HG03378 (cell line): ENCODE measurements at regions not wholly inside any gene's neighbourhood (a gene's known extent, or its start where the extent isn't known, plus 50 kb on each side); places are given as distances from the start of the nearest gene placed in this dataset.
"Not testable (repeated sequence)": the region's sequence is repeated elsewhere in the genome, so short reads cannot be mapped to it uniquely, and the experiment has no call there.

Experiments
- ATAC-seq: cut with Tn5 transposase; IDR thresholded peaks from one replicate; pipeline ENCODE4 v1.9.1; 2021; ENCODE audit warnings: mild to moderate bottlenecking, moderate library complexity; ENCODE audit not compliant: unreplicated experiment

DNA sequence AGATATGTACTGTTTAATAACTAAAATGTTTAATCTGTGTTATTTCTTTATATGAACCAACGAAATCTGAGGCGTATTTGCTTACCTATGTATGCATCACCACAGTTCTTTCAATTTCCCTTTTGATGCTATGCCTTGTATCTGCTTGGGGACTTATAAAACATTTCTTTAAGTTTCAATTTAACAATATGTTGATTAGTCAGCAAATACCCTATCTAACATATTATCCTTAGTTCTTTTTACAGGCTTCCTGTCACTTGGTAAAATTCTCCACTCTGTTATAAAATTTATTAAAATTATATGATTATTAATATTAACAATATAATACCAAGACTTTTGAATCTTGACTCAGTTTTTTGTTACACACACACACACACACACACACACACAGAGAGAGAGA lies 174.3 kb downstream of the CPS1 start:
- no peak for ATAC-seq

DNA sequence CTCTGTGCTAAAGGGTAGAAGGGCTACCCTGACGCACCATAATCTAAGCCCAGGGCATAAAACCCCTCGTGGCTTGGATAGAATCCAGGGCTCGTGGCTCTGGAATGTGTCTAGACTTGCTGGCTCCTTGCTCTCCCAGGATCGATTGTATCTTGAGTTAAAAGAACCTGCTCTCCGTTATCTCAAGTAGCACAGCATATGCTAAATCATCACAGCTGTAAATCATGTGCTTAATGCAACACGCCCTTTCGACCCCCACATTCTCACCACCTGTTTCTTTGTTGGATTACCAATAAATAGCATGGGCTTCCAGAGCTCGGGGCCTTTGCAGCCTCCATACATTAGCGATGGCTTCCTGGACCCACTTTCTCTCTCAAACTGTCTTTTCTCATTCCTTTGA lies 190.4 kb downstream of the CPS1 start:
- ATAC-seq: not testable (repeated sequence)

DNA sequence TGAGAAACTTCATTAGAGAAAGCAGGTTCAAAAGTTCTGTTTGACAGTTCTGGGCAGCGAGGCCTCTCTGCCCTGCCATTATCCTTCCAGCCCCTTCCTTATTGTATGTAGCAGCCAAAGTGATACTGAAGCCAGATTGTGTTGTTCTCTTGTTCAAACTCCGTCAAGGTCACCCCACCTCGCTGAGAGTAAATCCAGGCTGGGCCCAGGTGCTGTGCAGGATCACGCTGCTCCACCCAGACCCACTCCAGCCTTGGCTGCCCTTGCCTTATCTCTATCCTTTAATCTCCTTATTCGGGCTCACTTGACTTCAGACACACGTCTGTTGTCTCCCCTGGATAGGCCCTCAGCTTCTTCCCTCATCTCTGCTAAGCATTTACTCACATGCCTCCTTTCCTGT lies 196.1 kb downstream of the CPS1 start:
- no peak for ATAC-seq

DNA sequence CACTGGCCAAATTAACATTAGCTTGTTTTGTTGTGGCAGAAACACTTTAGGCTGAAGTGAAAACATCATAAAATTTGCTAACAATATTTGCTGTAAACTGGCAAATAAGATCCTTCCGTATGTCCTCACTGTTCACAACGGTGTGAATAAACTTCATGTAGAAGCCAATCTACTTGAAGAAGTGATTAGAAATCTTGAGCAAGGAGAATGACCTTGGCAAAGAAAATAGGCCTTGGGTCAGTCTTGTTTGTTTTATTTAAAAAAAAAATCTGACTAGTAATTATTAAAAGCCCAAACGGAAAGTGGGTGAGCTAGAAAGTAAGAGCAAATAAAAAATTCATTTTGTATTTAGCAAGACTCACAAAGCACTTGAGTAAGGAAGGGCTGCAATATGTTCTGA lies 197.0 kb downstream of the CPS1 start:
- ATAC-seq: no peak

DNA sequence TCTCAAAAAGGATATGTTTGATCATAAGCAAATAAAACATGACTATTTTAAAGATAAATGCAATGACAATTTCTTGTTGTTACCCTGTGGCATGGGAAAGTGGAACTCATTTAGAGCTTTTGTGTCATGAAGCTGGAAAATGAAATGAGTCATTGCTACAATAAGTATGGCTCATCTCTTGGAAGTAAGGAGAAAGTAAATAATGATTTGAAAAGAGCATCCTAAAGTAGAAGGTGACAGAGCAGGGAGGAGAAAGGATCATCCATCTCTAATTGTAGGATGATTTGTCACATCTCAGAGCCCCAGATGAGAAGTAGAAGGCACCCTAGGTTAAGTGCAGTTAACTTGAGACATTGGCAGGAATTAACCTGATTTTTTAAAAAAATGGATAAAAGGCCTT lies 200.5 kb downstream of the CPS1 start:
- ATAC-seq: no peak

DNA sequence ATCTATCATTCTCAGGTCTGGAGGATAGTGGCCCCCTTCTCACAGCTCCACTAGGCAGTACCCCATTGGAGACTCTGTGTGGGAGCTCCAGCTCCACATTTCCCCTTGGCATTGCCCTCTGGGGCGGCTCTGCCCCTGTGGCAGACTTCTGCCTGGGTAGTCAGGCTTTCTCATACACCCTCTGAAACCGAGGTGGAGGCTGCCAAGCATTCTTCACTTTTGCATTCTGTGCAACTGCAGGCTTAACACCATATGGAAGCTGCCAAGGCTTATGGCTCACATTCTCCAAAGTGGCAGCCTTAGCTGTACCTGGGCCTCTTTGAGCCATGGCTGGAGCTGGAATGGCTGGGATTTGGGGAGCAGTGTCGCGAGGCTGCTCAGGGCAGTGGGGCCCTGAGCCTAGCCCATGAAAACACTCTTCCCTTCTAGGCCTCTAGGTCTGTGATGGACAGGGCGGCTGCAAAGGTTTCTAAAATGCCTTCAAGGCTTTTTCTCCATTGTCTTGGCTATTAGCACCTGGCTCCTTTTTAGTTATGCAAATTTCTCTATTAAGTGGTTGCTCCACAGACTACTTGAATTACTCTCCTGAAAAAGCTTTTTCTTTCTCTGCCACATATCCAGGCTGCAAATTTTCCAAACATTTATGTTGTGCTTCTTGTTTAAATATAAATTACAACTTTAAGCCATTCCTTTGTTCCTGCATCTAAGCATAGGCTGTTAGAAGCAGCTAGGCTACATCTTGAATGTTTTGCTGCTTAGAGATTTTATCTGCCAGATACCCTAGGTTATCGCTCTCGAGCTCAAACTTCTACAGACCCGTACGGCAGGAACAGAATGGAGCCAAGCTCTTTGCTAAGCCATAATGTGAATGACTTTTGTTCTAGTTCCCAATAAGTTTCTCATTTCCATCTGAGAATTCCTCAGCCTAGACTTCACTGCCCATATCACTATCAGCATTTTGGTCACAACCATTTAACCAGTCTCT lies 206.5 kb downstream of the CPS1 start:
- ATAC-seq: no peak

DNA sequence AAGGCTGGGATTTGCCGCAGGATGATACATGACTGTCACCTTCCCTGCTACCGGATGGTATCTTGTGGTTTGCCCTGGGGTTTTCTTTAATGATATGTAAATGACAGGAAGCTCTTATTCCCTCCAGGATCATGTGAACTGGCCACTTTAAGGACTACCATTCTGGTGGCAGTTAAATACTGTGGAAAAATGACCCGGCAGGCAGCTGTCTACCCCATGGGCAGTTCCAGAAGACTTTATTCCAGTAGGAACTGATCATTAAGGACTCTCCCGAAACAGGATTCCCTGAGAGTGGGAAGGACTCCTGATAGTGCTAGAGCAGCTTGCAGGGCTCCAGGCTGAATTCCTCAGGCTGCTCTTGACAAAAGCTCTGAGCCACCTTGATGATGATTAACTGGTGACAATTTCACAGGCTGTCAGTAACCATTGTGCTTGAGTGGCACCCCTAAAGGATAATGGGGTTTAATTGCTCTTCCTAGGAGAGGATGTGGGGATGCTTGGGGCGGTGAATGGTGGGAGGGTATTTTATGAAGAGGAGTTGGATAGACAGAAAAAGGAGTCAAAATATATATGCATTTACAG lies 212.0 kb downstream of the CPS1 start:
- ATAC-seq: no peak

DNA sequence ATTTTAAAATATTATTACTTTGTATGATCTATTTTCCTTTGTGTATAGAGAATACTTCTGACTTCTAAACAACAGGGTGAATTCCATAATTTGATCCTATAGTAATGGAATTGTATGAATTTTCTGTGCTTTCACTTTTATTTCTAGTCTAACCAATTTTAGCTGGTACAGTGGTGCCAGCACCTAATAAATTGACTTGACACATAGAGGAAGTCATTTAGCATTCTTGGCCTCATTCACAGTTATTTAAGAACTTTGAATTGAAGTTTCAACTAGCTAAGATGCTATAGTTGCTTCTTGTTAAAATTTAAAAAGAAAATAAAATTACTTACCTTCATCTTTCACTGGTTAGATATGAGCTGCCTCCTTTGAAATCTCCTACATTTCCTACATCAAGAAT lies 220.4 kb downstream of the CPS1 start:
- no peak for ATAC-seq

DNA sequence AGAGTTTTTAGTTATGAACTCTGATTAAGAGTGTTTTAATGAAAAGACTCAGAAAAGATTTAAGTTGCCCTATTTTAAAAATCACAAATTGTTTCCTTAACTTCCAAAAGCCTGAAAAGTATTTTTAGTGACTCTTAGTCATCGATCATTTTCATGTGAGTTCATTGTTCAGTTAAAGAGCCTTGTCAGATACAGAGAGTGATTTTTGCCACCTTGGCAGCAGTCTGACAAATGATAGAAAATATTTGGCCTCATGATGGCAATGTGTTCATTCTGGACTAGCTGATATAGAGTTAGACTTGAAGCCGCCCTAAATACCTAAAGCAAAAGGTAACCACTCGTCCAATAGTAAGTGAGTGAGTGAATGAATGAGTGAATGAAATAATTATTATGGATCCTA lies 225.8 kb downstream of the CPS1 start:
- no peak for ATAC-seq

DNA sequence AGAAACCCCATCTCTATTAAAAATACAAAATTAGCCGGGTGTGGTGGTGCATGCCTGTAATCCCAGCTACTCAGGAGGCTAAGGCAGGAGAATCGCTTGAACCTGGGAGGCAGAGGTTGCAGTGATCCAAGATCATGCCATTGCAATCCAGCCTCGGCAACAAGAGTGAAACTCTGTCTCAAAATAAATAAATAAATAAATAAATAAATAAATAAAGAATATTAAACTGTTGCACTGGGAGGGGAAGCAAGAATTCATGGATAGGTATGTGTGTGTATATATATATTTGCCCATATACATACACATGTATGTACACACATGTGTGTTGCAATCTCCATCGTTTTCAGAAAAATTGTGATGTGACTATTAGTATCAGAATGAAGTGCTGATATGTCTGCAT lies 231.4 kb downstream of the CPS1 start:
- ATAC-seq: not testable (repeated sequence)

DNA sequence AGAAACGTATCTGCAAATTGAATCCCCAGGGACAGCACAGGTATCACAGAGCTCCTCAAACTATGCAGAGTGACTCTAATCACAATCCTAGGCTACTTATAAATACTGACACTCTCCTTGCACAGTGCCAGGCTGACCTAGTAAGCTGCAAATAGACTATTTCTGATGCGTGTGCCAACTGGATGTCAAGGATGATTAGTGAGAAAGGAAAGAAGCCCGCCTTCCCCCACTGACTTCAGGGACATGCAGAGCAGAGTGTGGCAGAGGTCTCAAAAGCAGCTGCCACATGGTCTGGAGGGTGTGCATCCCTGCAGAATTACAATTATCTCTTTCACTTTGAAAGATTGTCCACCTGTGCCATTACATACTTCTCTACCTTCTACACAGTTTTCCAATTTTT lies 235.6 kb downstream of the CPS1 start:
- no peak for ATAC-seq

DNA sequence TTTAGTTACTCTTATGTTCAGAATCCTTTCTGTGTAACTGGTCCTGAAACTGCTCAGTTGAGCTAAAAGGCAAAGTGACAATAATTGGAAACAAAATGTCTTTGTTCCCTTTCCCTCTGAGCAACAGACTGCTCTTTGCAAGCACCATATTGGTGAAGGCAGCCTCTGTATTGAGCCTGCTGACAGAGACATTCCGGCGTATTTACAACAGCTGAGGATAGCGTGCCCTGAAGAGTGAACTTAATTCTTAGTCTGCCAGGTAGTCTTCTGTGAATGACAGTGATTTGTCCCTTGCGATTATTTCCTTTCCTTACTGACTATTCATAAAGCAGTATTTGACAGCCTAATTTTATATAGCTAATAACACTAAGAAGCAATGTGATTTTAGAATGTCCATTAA lies 239.1 kb downstream of the CPS1 start:
- no peak for ATAC-seq

DNA sequence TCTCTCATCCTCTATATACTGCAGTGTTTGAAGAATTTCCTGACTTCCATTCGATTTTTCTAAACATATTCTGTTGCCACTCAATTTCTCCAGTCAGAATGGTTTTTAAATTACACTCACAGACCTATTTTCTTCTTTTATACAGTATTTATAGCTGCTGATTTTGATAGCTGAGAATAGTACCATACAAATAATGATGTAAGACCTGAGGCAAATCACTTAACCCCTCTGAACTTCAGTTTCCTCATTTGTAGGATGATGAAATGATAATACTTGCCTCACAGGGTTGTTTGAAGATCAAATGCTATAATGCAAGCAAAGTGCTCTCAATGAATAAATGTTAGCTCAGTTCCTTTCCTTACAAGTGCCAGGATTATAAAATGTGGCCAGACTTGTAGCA lies 241.8 kb downstream of the CPS1 start:
- no peak for ATAC-seq

DNA sequence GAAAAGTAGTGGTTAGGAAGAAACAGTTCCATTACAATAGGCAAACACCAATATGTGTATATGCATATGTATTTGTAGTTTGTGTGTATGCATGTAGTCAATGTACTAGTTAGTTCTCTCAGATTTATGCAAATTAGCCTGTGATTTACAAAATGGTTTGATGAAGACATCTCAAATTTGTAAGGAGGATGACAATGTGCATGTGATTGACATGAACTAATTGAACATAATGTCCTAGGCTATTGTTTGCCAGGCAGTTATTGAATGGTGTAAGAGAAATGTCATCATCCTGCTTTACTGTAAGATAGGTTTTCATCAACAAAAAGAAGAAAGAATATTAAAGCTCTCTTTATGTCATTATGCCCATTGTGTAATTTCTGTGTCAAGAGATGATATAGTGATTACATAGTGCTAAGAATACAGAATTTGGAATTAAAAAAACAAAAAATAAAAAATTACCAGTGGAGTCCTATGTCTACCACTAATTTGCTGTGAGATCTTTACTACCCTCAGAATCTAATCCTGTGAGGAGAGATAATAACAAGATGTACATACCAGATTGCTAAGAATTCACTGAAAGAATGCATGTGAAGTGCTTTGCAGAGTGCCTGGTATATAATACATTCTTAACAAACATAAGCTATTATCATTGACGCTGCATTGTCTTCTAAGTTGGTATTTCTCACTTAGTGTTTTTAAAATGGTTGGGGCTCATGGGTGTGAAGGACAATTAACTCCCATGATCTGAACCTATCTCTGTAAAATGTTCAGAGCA lies 258.0 kb downstream of the CPS1 start:
- no peak for ATAC-seq

DNA sequence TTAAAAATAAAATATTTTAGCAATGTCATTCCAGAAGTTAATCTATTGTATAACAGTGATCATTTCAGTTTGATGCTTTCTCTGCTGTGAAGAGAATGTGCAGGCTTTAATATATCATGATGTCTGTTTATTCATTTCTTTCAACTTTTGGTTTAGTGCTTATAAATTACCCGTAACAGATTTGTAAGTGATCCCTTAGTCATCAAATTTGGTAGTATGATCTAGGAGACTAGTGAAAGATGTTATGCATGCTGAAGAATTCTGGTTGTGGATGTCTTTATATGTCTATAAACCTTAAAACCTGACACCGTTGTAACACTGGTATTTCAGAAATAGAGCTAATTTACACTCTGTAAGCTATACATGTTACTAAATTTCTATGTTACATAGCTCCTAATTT lies 260.4 kb downstream of the CPS1 start:
- ATAC-seq: no peak

DNA sequence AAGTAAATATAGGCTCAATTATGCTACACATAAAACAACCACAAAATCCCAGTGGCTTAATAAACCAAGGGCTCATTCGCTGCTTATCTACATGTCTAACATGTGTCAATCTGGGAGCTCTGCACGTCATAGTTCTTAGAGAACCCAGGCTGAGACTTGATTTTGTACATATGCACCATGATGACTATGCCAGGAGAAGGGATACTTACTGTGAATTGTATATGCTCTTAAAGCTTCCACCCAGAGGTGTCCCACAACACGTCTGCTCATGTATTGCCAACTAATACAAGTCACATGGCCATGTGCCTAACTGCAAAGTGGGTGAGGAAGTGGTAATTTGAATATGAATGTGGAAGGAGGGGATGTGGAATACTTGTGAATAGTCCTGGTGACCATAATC lies 262.1 kb downstream of the CPS1 start:
- no peak for ATAC-seq

DNA sequence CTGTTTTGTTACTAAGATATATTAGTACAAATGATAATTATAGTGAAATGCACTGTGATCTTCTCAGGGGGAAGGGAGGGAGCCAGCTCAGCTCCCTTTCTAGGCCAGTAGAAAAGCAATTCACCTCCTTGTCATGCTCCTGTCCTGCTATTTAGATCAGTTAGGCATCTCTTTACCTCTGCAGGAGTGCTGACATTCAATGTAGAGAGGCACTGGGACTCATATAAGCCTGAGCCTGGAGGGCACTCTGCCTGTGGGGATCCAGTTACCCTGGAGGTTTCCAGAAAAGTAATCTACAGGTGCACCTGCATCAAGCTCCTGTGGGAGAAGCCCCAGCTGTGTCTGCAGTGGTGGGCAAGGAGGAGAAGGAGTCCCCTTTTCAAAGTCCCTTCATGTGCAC lies 277.0 kb downstream of the CPS1 start:
- no peak for ATAC-seq

DNA sequence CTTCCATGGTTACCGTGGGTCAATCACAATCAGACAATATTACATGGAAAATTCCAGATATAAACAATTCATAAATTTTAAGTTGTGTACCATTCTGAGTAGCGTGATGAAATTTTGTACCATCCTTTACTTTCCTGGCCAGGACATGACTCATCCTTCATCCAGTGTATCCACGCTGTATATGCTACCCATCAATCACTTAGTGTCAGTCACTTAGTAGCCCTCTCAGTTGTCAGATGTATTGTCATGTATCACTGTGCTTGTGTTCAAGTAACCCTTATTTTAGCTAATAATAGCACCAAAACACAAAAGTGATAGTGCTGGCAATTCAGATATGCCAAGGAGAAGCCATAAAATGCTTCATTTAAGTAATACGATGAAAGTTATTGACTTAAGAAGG lies 282.6 kb downstream of the CPS1 start:
- no peak for ATAC-seq

DNA sequence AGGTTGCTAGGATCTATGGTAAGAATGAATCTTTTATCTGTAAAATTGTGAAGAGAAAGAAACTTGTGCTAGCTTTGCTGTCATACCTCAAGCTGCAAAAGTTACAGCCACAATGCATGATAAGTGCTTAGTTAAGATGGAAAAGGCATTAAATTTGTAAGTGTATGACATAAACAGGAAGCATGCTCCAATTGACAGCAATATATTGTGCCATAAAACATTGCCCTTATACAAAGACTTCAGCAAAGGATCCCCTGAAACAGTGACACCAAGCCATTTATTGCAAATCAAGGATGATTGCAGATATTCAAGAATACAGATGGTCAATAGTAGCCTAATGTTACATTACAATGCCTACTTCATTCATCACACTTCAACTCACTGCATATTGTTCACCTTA lies 283.1 kb downstream of the CPS1 start:
- ATAC-seq: no peak

DNA sequence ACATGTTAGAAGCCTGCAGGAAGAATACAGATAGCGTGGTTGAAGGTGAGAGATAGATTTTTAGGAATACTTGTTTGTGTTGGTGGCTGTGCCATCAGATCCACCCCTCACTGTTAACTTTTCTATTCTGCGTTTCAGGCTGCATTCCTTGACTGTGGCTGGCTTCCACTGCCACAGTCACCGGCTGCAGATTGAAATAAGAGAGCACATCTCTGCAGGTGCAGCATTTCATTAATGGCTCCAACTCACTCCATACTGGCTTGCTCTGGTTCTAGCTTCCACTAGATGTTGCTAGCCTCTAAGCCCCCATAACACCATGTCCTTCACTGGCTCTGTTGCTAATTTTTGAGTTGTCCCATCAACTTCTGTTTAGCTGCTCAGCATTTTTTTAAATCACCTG lies 286.5 kb downstream of the CPS1 start:
- ATAC-seq: no peak

DNA sequence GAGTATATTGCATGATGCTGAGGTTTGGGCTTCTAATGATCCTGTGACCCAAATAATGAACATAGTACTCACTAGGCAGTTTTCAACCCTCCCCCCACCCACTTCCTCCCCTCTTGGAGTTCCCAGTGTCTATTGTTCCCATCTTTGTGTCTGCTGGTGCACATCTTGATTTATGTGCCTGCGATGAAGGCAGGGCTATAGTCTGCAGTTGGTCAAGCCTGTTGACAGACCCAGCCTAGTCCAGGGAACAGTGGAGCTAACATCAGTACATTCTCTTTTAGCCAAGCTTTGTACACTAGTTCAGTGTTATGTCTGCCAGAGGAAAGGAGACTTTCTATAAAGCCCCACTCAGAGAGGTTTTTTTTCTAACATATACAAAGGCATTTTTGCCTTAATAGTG lies 287.6 kb downstream of the CPS1 start:
- no peak for ATAC-seq

DNA sequence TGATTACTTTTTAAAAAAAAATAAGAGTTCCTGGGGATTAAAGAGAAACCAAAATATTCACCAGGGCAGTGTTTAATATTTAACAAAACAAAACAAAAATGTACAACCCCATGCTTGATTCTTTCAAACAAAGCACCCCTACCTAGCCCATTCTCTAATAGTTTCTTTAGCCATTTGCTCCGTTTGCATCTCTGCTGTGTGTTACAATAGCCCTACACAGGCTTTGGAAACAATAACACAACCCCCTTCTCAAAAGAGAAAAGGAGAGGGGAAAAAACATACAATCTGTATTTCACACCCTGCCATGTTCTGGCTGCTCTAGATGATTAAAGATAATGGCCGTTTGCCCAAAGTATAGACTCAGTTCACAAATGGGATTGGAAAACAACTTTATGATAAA lies 302.9 kb downstream of the CPS1 start:
- no peak for ATAC-seq
